DOHH2 (cell line): ENCODE measurements at regions not wholly inside any gene's neighbourhood (a gene's known extent, or its start where the extent isn't known, plus 50 kb on each side); places are given as distances from the start of the nearest gene placed in this dataset.
A peak's percentile ranks its signal among the peaks of the same experiment; 100 is the strongest.

ENCODE experiments used
- H3F3A ChIP-seq: fragments of 200-600 bp; sonication (generic), shearing (Covaris generic); 2 replicates; pipeline ENCODE4 v1.6.0; 2016; ENCODE audit warnings: antibody characterized with exemption, mild to moderate bottlenecking; ENCODE audit not compliant: control insufficient read depth, insufficient read depth
- H3K27ac ChIP-seq: fragments of 200-600 bp; sonication (generic); 2 replicates; pipeline ENCODE4 v1.5.1; 2014; ENCODE audit warnings: low read depth, mild to moderate bottlenecking, low read length, moderate library complexity
- H3K27me3 ChIP-seq: fragments of 200-600 bp; sonication (generic); 2 replicates; pipeline ENCODE4 v1.6.1; 2014; ENCODE audit warnings: mild to moderate bottlenecking, low read length, mixed read lengths; ENCODE audit not compliant: control insufficient read depth
- H3K36me3 ChIP-seq: fragments of 200-600 bp; sonication (generic); 2 replicates; pipeline ENCODE4 v1.6.1; 2014; ENCODE audit warnings: mild to moderate bottlenecking, low read length, moderate library complexity, mixed read lengths; ENCODE audit not compliant: control insufficient read depth
- H3K4me1 ChIP-seq: fragments of 200-600 bp; sonication (generic); 2 replicates; pipeline ENCODE4 v1.6.1; 2014; ENCODE audit warnings: mild to moderate bottlenecking, low read length, mixed read lengths; ENCODE audit not compliant: control insufficient read depth
- H3K4me2 ChIP-seq: fragments of 200-600 bp; sonication (generic); 2 replicates; pipeline ENCODE4 v1.6.0; 2014; ENCODE audit warnings: mild to moderate bottlenecking, low read length, moderate library complexity
- H3K4me3 ChIP-seq: fragments of 200-600 bp; sonication (generic); 2 replicates; pipeline ENCODE4 v1.5.1; 2014; ENCODE audit warnings: mild to moderate bottlenecking, low read length, mixed read lengths
- H3K79me2 ChIP-seq: fragments of 200-600 bp; sonication (generic); 2 replicates; pipeline ENCODE4 v1.6.1; 2014; ENCODE audit warnings: mild to moderate bottlenecking, low read length, mixed read lengths; ENCODE audit not compliant: control insufficient read depth
- H3K9me2 ChIP-seq: fragments of 200-600 bp; sonication (generic); replicated peaks from 2 replicates; pipeline ENCODE4 v1.6.1; 2014; ENCODE audit warnings: mild to moderate bottlenecking, low read length, mixed read lengths; ENCODE audit not compliant: control insufficient read depth
- H3K9me3 ChIP-seq: fragments of 200-600 bp; sonication (generic); 2 replicates; pipeline ENCODE4 v1.6.1; 2014; ENCODE audit warnings: antibody characterized with exemption, low read length, mixed read lengths; ENCODE audit not compliant: control insufficient read depth, insufficient read depth
- H4K20me1 ChIP-seq: fragments of 200-600 bp; sonication (generic); 2 replicates; pipeline ENCODE4 v1.6.0; 2014; ENCODE audit warnings: low read depth, mild to moderate bottlenecking, antibody characterized with exemption, low read length, moderate library complexity; ENCODE audit not compliant: control insufficient read depth, insufficient read depth
- EZH2phosphoT487 ChIP-seq: fragments of 200-600 bp; sonication (generic); IDR thresholded peaks from 2 replicates; pipeline ENCODE4 v1.6.1; 2017; ENCODE audit warnings: borderline replicate concordance, mild to moderate bottlenecking, antibody characterized with exemption, low read length, moderate library complexity, mixed read lengths
- TF ChIP-seq, protein P1 (sequence below): fragments of 200-600 bp; sonication (generic); IDR thresholded peaks from one replicate; pipeline ENCODE4 v1.5.1; 2014; ENCODE audit warnings: antibody characterized with exemption, mild to moderate bottlenecking, low read depth, low read length; ENCODE audit not compliant: poor library complexity, severe bottlenecking

GRCh38 chr14:76927971-76928700 lies 100.4 kb downstream of the IRF2BPL start:
- H3K4me3 ChIP-seq = no peak overlapping the region
- peaks cover 63% of the 10 kb centered on the region for H3K27me3 ChIP-seq
- H3K4me1 ChIP-seq = peaks cover 4% of the 10 kb centered on the region; the same call in 1 of the 2 replicates
- H3F3A ChIP-seq = no peaks in the 10 kb centered on the region
- no peak overlapping the region for H3K4me2 ChIP-seq
- TF ChIP-seq, protein P1, sequence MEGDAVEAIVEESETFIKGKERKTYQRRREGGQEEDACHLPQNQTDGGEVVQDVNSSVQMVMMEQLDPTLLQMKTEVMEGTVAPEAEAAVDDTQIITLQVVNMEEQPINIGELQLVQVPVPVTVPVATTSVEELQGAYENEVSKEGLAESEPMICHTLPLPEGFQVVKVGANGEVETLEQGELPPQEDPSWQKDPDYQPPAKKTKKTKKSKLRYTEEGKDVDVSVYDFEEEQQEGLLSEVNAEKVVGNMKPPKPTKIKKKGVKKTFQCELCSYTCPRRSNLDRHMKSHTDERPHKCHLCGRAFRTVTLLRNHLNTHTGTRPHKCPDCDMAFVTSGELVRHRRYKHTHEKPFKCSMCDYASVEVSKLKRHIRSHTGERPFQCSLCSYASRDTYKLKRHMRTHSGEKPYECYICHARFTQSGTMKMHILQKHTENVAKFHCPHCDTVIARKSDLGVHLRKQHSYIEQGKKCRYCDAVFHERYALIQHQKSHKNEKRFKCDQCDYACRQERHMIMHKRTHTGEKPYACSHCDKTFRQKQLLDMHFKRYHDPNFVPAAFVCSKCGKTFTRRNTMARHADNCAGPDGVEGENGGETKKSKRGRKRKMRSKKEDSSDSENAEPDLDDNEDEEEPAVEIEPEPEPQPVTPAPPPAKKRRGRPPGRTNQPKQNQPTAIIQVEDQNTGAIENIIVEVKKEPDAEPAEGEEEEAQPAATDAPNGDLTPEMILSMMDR = no peak
- no peak for TF ChIP-seq EZH2phosphoT487
- no peaks in the 10 kb centered on the region for H3K36me3 ChIP-seq
- H3K79me2 ChIP-seq = no peaks in the 10 kb centered on the region
- no peak overlapping the region for H3K27ac ChIP-seq
- H4K20me1 ChIP-seq = no peaks in the 10 kb centered on the region
- no peaks in the 10 kb centered on the region for H3K9me2 ChIP-seq
- no peaks in the 10 kb centered on the region for H3K9me3 ChIP-seq

- H4K20me1 ChIP-seq = no peaks in the 10 kb centered on the region
- H3K9me2 ChIP-seq = no peaks in the 10 kb centered on the region
- no peaks in the 10 kb centered on the region for H3K9me3 ChIP-seq
- H3K4me2 ChIP-seq = no peak overlapping the region
- H3K36me3 ChIP-seq = no peaks in the 10 kb centered on the region
- H3K4me1 ChIP-seq = peaks cover 4% of the 10 kb centered on the region; the same call in 1 of the 2 replicates
- TF ChIP-seq EZH2phosphoT487 = 0 out of 2 replicates have a peak, but pooled peaks have one; percentile 32
- TF ChIP-seq, protein P1 = no peak
- peaks cover 64% of the 10 kb centered on the region for H3K27me3 ChIP-seq
- H3K4me3 ChIP-seq = no peak overlapping the region
- no peaks in the 10 kb centered on the region for H3K79me2 ChIP-seq
- H3K27ac ChIP-seq = no peak overlapping the region
- H3F3A ChIP-seq = no peaks in the 10 kb centered on the region
Observed at GRCh38 chr14:76926521-76927251, 100.5 kb downstream of the LRRC74A start.

- Histone ChIP-seq H3K9me2 (no peaks in the 10 kb centered on the region), H3F3A (no peaks in the 10 kb centered on the region), H3K36me3 (no peaks in the 10 kb centered on the region), H3K4me2 (no peak overlapping the region), H3K79me2 (no peaks in the 10 kb centered on the region), H3K4me3 (no peak overlapping the region), H3K27ac (no peak overlapping the region), H3K4me1 (peaks cover 8% of the 10 kb centered on the region), H4K20me1 (no peaks in the 10 kb centered on the region), H3K27me3 (peaks cover 71% of the 10 kb centered on the region), H3K9me3 (no peaks in the 10 kb centered on the region)
- no peak for TF ChIP-seq EZH2phosphoT487
- TF ChIP-seq, protein P1 = no peak
Observed at GRCh38 chr14:76925097-76925441, 98.9 kb downstream of the LRRC74A start.
